Endothelial cell of umbilical vein (primary cell): ENCODE measurements at regions not wholly inside any gene's neighbourhood (a gene's known extent, or its start where the extent isn't known, plus 50 kb on each side); places are given as distances from the start of the nearest gene placed in this dataset.
A peak's percentile ranks its signal among the peaks of the same experiment; 100 is the strongest.

Experiments
- BruUV-seq: library from RNA; stranded (reverse); fragments of 400-500 nt; replicated peaks from 2 replicates; lab custom pipeline; 2021; lab: Mats Ljungman, UMichigan
- CTCF ChIA-PET: fragments of 300-600, 350-600 bp; sonication (Branson Sonifier 250); formaldehyde crosslinking; loops from one replicate; lab custom pipeline; 2021; ENCODE audit warnings: antibody characterized with exemption, inconsistent platforms; lab: Charles Lee
- POLR2A ChIA-PET: fragments of 300-600, 350-600 bp; sonication (Branson Sonifier 250); formaldehyde crosslinking; loops from one replicate; lab custom pipeline; 2021; ENCODE audit warnings: antibody characterized with exemption, inconsistent platforms; lab: Charles Lee
- DNase-seq: peaks from one replicate; pipeline ENCODE4 v3.0.0-alpha.2; 2011; ENCODE audit warnings: low read depth, low spot score
- FAIRE-seq: peaks from 2 replicates; lab custom pipeline; 2011; peaks lifted over from hg19 to GRCh38; lab: Jason Lieb, UNC
- H2AFZ ChIP-seq: 2 replicates; pipeline ENCODE4 v1.6.0; 2012; ENCODE audit warnings: low read depth, low read length, control low read depth, inconsistent platforms
- H3K27ac ChIP-seq: 2 replicates; pipeline ENCODE4 v1.5.1; 2011; ENCODE audit warnings: low read depth, mild to moderate bottlenecking, control low read depth, low read length, moderate library complexity; ENCODE audit not compliant: insufficient read depth
- H3K27me3 ChIP-seq, 2 experiments: 2 replicates each; pipeline versions ENCODE4 v1.6.0 to v1.6.1; 2011; ENCODE audit warnings: low read length in 2 of 2, mixed read lengths in 1 of 2; ENCODE audit not compliant: control insufficient read depth in 2 of 2, insufficient read depth in 2 of 2
- H3K36me3 ChIP-seq, 2 experiments: 2 replicates in 1 of 2; 3 replicates in 1 of 2; pipeline ENCODE4 v1.5.1; 2011; ENCODE audit warnings: low read length in 2 of 2, mild to moderate bottlenecking in 1 of 2, moderate library complexity in 1 of 2; ENCODE audit not compliant: control insufficient read depth in 2 of 2, insufficient read depth in 2 of 2; ENCODE audit errors: extremely low read depth in 1 of 2
- H3K4me1 ChIP-seq: 3 replicates; pipeline ENCODE4 v1.5.1; 2011; ENCODE audit warnings: mild to moderate bottlenecking, low read length; ENCODE audit not compliant: control insufficient read depth, insufficient read depth; ENCODE audit errors: extremely low read depth
- H3K4me2 ChIP-seq: 2 replicates; pipeline ENCODE4 v1.6.1; 2011; ENCODE audit warnings: low read length, control low read depth, mixed read lengths; ENCODE audit not compliant: insufficient read depth
- H3K4me3 ChIP-seq, 3 experiments: fragments of 200-600 bp in 1 of 3; sonication (generic), shearing (Covaris generic) in 1 of 3; replicated peaks in 1 of 3; 2 replicates each; pipeline ENCODE4 v1.5.1; 2011 to 2016; ENCODE audit warnings: control low read depth in 3 of 3, low read length in 3 of 3, mild to moderate bottlenecking in 2 of 3, inconsistent platforms in 1 of 3, low read depth in 1 of 3, moderate library complexity in 1 of 3; ENCODE audit not compliant: insufficient read depth in 1 of 3
- H3K79me2 ChIP-seq: 2 replicates; pipeline ENCODE4 v1.6.0; 2012; ENCODE audit warnings: low read length, inconsistent platforms; ENCODE audit not compliant: control insufficient read depth, insufficient read depth
- H3K9ac ChIP-seq: replicated peaks from 2 replicates; pipeline ENCODE3; 2011; ENCODE audit warnings: low read length, control low read depth; ENCODE audit not compliant: insufficient read depth; ENCODE audit errors: extremely low read depth
- H3K9me1 ChIP-seq: replicated peaks from 3 replicates; pipeline ENCODE4 v1.6.0; 2011; ENCODE audit warnings: mild to moderate bottlenecking, low read length; ENCODE audit not compliant: control insufficient read depth, insufficient read depth; ENCODE audit errors: extremely low read depth
- H3K9me3 ChIP-seq: replicated peaks from 2 replicates; pipeline ENCODE4 v1.5.1; 2012; ENCODE audit warnings: low read length, inconsistent platforms; ENCODE audit not compliant: control insufficient read depth, insufficient read depth
- H4K20me1 ChIP-seq: replicated peaks from 2 replicates; pipeline ENCODE3; 2011; ENCODE audit warnings: mild to moderate bottlenecking, low read length; ENCODE audit not compliant: control insufficient read depth, insufficient read depth; ENCODE audit errors: extremely low read depth
- CTCF ChIP-seq, 2 donors: IDR thresholded peaks; 1 replicate in 1 of 2; 2 replicates in 1 of 2; pipeline ENCODE4 v1.5.1; 2011; ENCODE audit warnings: low read length in 2 of 2, mild to moderate bottlenecking in 2 of 2, moderate library complexity in 2 of 2, control low read depth in 1 of 2, inconsistent platforms in 1 of 2, low read depth in 1 of 2; ENCODE audit not compliant: insufficient read depth in 1 of 2; ENCODE audit errors: extremely low read depth in 1 of 2
- EZH2 ChIP-seq: IDR thresholded peaks from 2 replicates; pipeline ENCODE4 v1.6.1; 2012; ENCODE audit warnings: borderline replicate concordance, low read depth, mild to moderate bottlenecking, moderate library complexity, low read length, inconsistent platforms; ENCODE audit not compliant: severe bottlenecking
- FOS ChIP-seq: IDR thresholded peaks from 2 replicates; pipeline ENCODE4 v1.6.1; 2011; ENCODE audit warnings: mild to moderate bottlenecking, low read length, moderate library complexity, borderline replicate concordance; ENCODE audit not compliant: insufficient read depth
- GATA2 ChIP-seq: IDR thresholded peaks from 2 replicates; pipeline ENCODE4 v1.7.0; 2011; ENCODE audit warnings: low read depth, mild to moderate bottlenecking, moderate library complexity, mixed read lengths, low read length; ENCODE audit not compliant: insufficient read length, insufficient read depth
- JUN ChIP-seq: IDR thresholded peaks from 2 replicates; pipeline ENCODE4 v1.6.1; 2011; ENCODE audit warnings: borderline replicate concordance, low read depth; ENCODE audit not compliant: insufficient read length, insufficient read depth
- MYC ChIP-seq: IDR thresholded peaks from one replicate; pipeline ENCODE4 v1.6.1; 2011; ENCODE audit warnings: mild to moderate bottlenecking, low read depth, low read length
- POLR2A ChIP-seq: IDR thresholded peaks from 2 replicates; pipeline ENCODE4 v1.6.1; 2012; ENCODE audit warnings: low read depth, mild to moderate bottlenecking, control low read depth, low read length
- POLR2AphosphoS5 ChIP-seq: IDR thresholded peaks from 2 replicates; pipeline ENCODE4 v1.6.1; 2012; ENCODE audit warnings: low read depth, mild to moderate bottlenecking, control low read depth, low read length, moderate library complexity; ENCODE audit not compliant: insufficient read depth
- dilution Hi-C: fragments of 300-500 bp; cut with MboI; formaldehyde crosslinking; loops from one replicate; pipeline ENCODE4 v1.15.0; 2019; ENCODE audit warnings: low sequenced_read_pairs; ENCODE audit not compliant: extremely low pct_ligation_motif_present
- intact Hi-C: fragments of 100-400 bp; cut with micrococcal nuclease; formaldehyde crosslinking; loops from one replicate; pipeline ENCODE4 v1.10.0; 2022
- TF ChIP-seq, protein P1 (sequence below): IDR thresholded peaks from 2 replicates; pipeline ENCODE4 v1.6.1; 2011; ENCODE audit not compliant: insufficient read depth, insufficient read length

DNA sequence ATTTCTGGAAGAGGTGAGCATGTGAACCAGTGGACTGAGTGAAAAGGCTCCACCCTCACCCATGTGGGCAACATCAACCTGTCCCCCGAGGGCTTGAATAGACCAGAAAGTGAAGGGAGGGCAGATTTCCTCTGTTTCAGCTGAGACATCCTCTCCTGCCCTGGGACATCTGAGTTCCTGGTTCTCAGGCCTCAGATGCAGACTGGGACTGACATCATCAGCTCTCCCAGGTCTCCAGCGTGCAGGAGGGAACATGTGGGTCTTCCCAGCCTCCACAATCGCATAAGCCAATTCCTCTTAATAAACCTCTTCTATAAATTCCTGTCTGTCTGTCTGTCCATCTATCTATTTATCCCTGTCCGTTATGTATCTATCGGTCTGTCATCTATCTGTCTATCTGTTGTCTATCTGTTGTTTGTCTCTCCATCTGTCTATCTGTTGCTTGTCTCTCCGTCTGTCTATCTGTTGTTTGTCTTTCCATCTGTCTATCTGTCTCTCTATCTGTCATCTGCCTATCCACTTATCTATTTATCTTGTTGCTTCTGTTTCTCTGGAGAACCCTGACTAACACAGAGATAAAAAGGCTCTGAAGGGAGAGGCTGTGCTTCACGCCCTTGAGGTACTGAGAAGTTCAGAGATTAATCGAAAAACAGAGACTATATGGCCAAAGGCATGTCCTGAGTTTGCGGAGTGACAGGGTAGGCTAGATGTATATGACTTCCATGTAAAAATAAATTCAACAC lies 140.3 kb upstream of the PFKP start:
- POLR2A ChIA-PET = no interaction called here
- Histone ChIP-seq H3K9ac (no peak overlapping the region), H3K79me2 (no peaks in the 10 kb centered on the region), H2AFZ (no peak overlapping the region), H3K4me3 (no peak overlapping the region), H3K9me1 (no peaks in the 10 kb centered on the region), H3K36me3 (no peaks in the 10 kb centered on the region), H3K4me1 (peaks cover 15% of the 10 kb centered on the region), H4K20me1 (no peaks in the 10 kb centered on the region), H3K4me2 (no peak overlapping the region), H3K9me3 (no peaks in the 10 kb centered on the region), H3K27ac (no peak overlapping the region), H3K27me3 (no peaks in the 10 kb centered on the region)
- dilution Hi-C loops = no loop called here
- DNase-seq (no peak), FAIRE-seq (no peak)
- TF ChIP-seq FOS = no peak
- no peak for TF ChIP-seq POLR2A
- TF ChIP-seq GATA2 = no peak
- intact Hi-C loops = loop anchor here (5.0 kb wide), 1 partner anchor 265 kb away; no protein-coding TSS in a partner anchor
- CTCF ChIA-PET = interaction anchor here (0.9 to 5.3 kb wide), 7 partner anchors 11 to 128 kb away, joined by 3 to 102 read pairs (median 5); no protein-coding TSS in a partner anchor
- BruUV-seq = no TSS peak

DNA sequence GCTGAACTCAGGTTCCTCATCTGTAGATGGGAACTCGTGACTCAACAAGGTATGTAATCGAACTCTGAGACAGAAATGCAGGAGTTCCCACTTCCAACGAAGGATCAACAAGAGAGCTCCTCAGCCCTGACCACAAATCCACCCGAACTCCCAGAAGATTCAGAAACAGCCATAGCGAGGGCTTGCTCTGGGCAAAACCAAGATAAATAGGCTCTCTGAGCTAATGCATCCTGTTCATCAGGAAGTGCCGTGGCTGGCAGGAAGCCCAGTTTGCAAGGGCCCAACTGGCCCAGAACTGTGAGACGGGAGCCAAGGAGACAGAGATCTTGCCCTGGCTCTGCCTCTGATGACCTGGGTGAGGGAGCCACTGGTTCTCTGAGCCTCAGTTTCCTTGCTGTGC lies 141.7 kb upstream of the PFKP start:
- intact Hi-C loops = loop anchor here (2.0 to 5.0 kb wide), 2 partner anchors 29 to 267 kb away; no protein-coding TSS in a partner anchor
- POLR2A ChIA-PET = interaction anchor here (0.6 kb wide), 1 partner anchor 169 kb away, joined by 3 read pairs; no protein-coding TSS in a partner anchor

More for the DNA sequence above, 141.7 kb upstream of the PFKP start:
- Histone ChIP-seq H3K4me2 (peak overlapping the region; percentile 41), H3K4me1 (peaks cover 15% of the 10 kb centered on the region), H3K9ac (no peak overlapping the region), H3K27me3 (peaks cover 1 to 4% of the 10 kb centered on the region in 2 experiments), H4K20me1 (no peaks in the 10 kb centered on the region), H3K9me1 (no peaks in the 10 kb centered on the region), H3K79me2 (no peaks in the 10 kb centered on the region), H3K27ac (peak overlapping the region; percentile 60), H3K9me3 (no peaks in the 10 kb centered on the region), H3K36me3 (no peaks in the 10 kb centered on the region), H2AFZ (peak overlapping the region; percentile 57), H3K4me3 (no peak overlapping the region)
- CTCF ChIA-PET = interaction anchor here (0.6 to 5.3 kb wide), 8 partner anchors 10 to 119 kb away, joined by 3 to 102 read pairs (median 3); no protein-coding TSS in a partner anchor
- DNase-seq = peak; percentile 83
- no TSS peak for BruUV-seq
- peak; percentile 97 for FAIRE-seq
- TF ChIP-seq POLR2AphosphoS5 (peak; percentile 41), GATA2 (peak; percentile 56), CTCF (IDR thresholded peaks at IDR 0.05; ENCODE audit: extremely low read depth in 1 of 2, insufficient read depth in 1 of 2, low read depth in 1 of 2, low read length in 2 of 2) (no peak), EZH2 (no peak), JUN (peak; percentile 6), MYC (no peak), POLR2A (no peak), FOS (peak; percentile 17)
- TF ChIP-seq, protein P1, sequence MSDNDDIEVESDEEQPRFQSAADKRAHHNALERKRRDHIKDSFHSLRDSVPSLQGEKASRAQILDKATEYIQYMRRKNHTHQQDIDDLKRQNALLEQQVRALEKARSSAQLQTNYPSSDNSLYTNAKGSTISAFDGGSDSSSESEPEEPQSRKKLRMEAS = no peak
- dilution Hi-C loops = no loop called here
